Skeletal muscle satellite cell (primary cell): ENCODE measurements at regions not wholly inside any gene's neighbourhood (a gene's known extent, or its start where the extent isn't known, plus 50 kb on each side); places are given as distances from the start of the nearest gene placed in this dataset.

ENCODE experiments used
- H3K27me3 ChIP-seq: 2 replicates; pipeline ENCODE4 v1.7.0; 2013; ENCODE audit warnings: low read length; ENCODE audit not compliant: control insufficient read depth, insufficient read depth
- H3K36me3 ChIP-seq: 2 replicates; pipeline ENCODE4 v1.7.0; 2013; ENCODE audit warnings: mild to moderate bottlenecking, control low read depth, low read length; ENCODE audit not compliant: insufficient read depth
- H3K4me1 ChIP-seq: 2 replicates; pipeline ENCODE4 v1.7.0; 2013; ENCODE audit warnings: low read length; ENCODE audit not compliant: control insufficient read depth, insufficient read depth
- H3K4me2 ChIP-seq: 2 replicates; pipeline ENCODE4 v1.7.0; 2013; ENCODE audit warnings: mild to moderate bottlenecking, low read length
- H3K4me3 ChIP-seq: 2 replicates; pipeline ENCODE4 v1.7.0; 2013; ENCODE audit warnings: low read length
- H3K9ac ChIP-seq: 2 replicates; pipeline ENCODE4 v1.7.0; 2013; ENCODE audit warnings: mild to moderate bottlenecking, low read depth, low read length, moderate library complexity
- H3K9me3 ChIP-seq: replicated peaks from 2 replicates; pipeline ENCODE4 v1.7.0; 2013; ENCODE audit warnings: mild to moderate bottlenecking, control low read depth, low read length

GRCh38 chr9:88308831-88309560 is 79.2 kb upstream of the SPIN1 start:
- Histone ChIP-seq H3K36me3 (no peaks in the 10 kb centered on the region), H3K4me1 (peaks cover 3% of the 10 kb centered on the region), H3K9ac (no peak overlapping the region), H3K4me3 (no peak overlapping the region), H3K4me2 (no peak overlapping the region), H3K27me3 (peaks cover 12% of the 10 kb centered on the region), H3K9me3 (no peaks in the 10 kb centered on the region)

GRCh38 chr9:88307136-88307535 is 81.1 kb upstream of the SPIN1 start:
- H3K9me3 ChIP-seq = no peaks in the 10 kb centered on the region
- H3K4me2 ChIP-seq = no peak overlapping the region
- H3K4me3 ChIP-seq = no peak overlapping the region
- peaks cover 12% of the 10 kb centered on the region for H3K27me3 ChIP-seq
- H3K4me1 ChIP-seq = peaks cover 3% of the 10 kb centered on the region
- H3K9ac ChIP-seq = no peak overlapping the region
- H3K36me3 ChIP-seq = no peaks in the 10 kb centered on the region

GRCh38 chr9:88303721-88304451 is 84.4 kb upstream of the SPIN1 start:
- peaks cover 9% of the 10 kb centered on the region for H3K27me3 ChIP-seq
- no peak overlapping the region for H3K9ac ChIP-seq
- H3K9me3 ChIP-seq = no peaks in the 10 kb centered on the region
- H3K4me1 ChIP-seq = peaks cover 3% of the 10 kb centered on the region
- H3K36me3 ChIP-seq = no peaks in the 10 kb centered on the region
- peak overlapping the region; percentile 42 for H3K4me2 ChIP-seq
- H3K4me3 ChIP-seq = no peak overlapping the region

- Histone ChIP-seq H3K27me3 (peaks cover 4% of the 10 kb centered on the region), H3K9ac (no peak overlapping the region)
Observed at GRCh38 chr9:88302579-88303324, 85.5 kb upstream of the SPIN1 start.

GRCh38 chr9:88300556-88300955 is 87.7 kb upstream of the SPIN1 start:
- Histone ChIP-seq H3K36me3 (no peaks in the 10 kb centered on the region), H3K9me3 (no peaks in the 10 kb centered on the region), H3K4me1 (peaks cover 3% of the 10 kb centered on the region), H3K4me3 (no peak overlapping the region), H3K4me2 (no peak overlapping the region), H3K27me3 (no peaks in the 10 kb centered on the region), H3K9ac (no peak overlapping the region)

More at GRCh38 chr9:88302579-88303324, 85.5 kb upstream of the SPIN1 start:
- no peak overlapping the region for H3K4me3 ChIP-seq
- H3K4me1 ChIP-seq = peaks cover 3% of the 10 kb centered on the region
- H3K4me2 ChIP-seq = no peak overlapping the region
- H3K36me3 ChIP-seq = no peaks in the 10 kb centered on the region
- H3K9me3 ChIP-seq = no peaks in the 10 kb centered on the region

- Histone ChIP-seq H3K4me3 (no peak overlapping the region), H3K9me3 (no peaks in the 10 kb centered on the region), H3K9ac (no peak overlapping the region), H3K4me2 (no peak overlapping the region), H3K27me3 (peaks cover 9% of the 10 kb centered on the region), H3K4me1 (no peaks in the 10 kb centered on the region), H3K36me3 (no peaks in the 10 kb centered on the region)
Observed at GRCh38 chr9:88291856-88292255, 96.4 kb upstream of the SPIN1 start.

- H3K4me2 ChIP-seq = no peak overlapping the region
- no peaks in the 10 kb centered on the region for H3K4me1 ChIP-seq
- peaks cover 9% of the 10 kb centered on the region for H3K27me3 ChIP-seq
- no peak overlapping the region for H3K4me3 ChIP-seq
- H3K36me3 ChIP-seq = no peaks in the 10 kb centered on the region
- no peaks in the 10 kb centered on the region for H3K9me3 ChIP-seq
- no peak overlapping the region for H3K9ac ChIP-seq
Observed at GRCh38 chr9:88291056-88291455, 97.2 kb upstream of the SPIN1 start.

- Histone ChIP-seq H3K27me3 (peaks cover 9% of the 10 kb centered on the region), H3K9me3 (no peaks in the 10 kb centered on the region), H3K4me3 (no peak overlapping the region), H3K4me1 (no peaks in the 10 kb centered on the region), H3K4me2 (no peak overlapping the region), H3K36me3 (no peaks in the 10 kb centered on the region), H3K9ac (no peak overlapping the region)
Observed at GRCh38 chr9:88289532-88289931, 98.7 kb upstream of the SPIN1 start.

GRCh38 chr9:88287972-88288371 is 100.3 kb upstream of the SPIN1 start:
- no peak overlapping the region for H3K4me2 ChIP-seq
- H3K4me3 ChIP-seq = no peak overlapping the region
- H3K9me3 ChIP-seq = no peaks in the 10 kb centered on the region
- H3K27me3 ChIP-seq = peaks cover 9% of the 10 kb centered on the region
- no peaks in the 10 kb centered on the region for H3K4me1 ChIP-seq
- H3K36me3 ChIP-seq = no peaks in the 10 kb centered on the region
- no peak overlapping the region for H3K9ac ChIP-seq

- no peak overlapping the region for H3K4me2 ChIP-seq
- no peaks in the 10 kb centered on the region for H3K36me3 ChIP-seq
- no peak overlapping the region for H3K9ac ChIP-seq
- H3K9me3 ChIP-seq = no peaks in the 10 kb centered on the region
- H3K4me3 ChIP-seq = no peak overlapping the region
- no peaks in the 10 kb centered on the region for H3K4me1 ChIP-seq
- no peaks in the 10 kb centered on the region for H3K27me3 ChIP-seq
Observed at GRCh38 chr9:88280816-88281382, 107.3 kb upstream of the SPIN1 start.

GRCh38 chr9:88278036-88278435 is 110.2 kb upstream of the SPIN1 start:
- H3K9ac ChIP-seq = no peak overlapping the region
- H3K4me3 ChIP-seq = no peak overlapping the region
- H3K9me3 ChIP-seq = no peaks in the 10 kb centered on the region

More at GRCh38 chr9:88278036-88278435, 110.2 kb upstream of the SPIN1 start:
- Histone ChIP-seq H3K4me2 (no peak overlapping the region), H3K27me3 (no peaks in the 10 kb centered on the region), H3K4me1 (no peaks in the 10 kb centered on the region), H3K36me3 (no peaks in the 10 kb centered on the region)
